ENCODE measurements at regions not wholly inside any gene's neighbourhood (a gene's known extent, or its start where the extent isn't known, plus 50 kb on each side); places are given as distances from the start of the nearest gene placed in this dataset.
"Not testable (repeated sequence)": the region's sequence is repeated elsewhere in the genome, so short reads cannot be mapped to it uniquely, and the experiment has no call there.

GRCh38 chr5:83889971-83890745 is 169.5 kb upstream of the HAPLN1 start:
- DNase-seq = no peak

DNA sequence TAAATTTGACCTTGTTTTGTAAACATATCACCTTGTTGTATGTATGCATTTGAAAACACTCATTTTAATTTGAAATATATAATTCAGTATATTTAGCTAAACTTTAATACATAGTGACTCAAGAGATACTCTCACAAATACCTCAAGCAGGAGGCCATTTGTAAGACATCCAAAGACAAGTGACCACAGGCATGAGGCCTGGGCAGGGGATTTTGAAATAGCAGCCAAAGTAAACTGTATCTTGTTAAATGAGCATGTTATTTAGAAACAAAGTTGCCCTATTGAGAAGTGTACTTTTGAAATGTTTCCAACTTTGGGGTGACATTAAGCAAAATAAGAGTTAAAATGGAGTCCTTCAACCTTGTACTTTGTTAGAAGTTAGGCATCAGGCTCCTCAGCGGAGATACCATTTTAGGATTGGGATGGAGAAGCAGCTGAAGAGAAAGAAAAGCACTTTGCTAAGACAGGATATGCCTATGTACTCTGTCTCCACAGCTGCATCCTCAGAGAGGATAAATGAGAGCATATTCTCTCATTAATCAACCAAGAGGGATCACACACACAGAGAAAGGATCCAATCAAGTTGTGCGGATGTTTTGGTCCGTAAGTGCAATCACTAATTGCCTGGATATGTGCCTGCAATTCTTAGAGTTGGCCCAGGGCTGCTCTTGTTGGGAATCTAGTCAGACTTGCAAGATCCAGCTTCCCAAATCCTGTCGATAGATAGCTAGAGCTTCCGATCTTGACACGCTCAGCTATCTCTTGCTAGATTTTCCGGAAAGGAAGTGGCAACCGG is 157.5 kb upstream of the HAPLN1 start:
- no peak for DNase-seq

DNA sequence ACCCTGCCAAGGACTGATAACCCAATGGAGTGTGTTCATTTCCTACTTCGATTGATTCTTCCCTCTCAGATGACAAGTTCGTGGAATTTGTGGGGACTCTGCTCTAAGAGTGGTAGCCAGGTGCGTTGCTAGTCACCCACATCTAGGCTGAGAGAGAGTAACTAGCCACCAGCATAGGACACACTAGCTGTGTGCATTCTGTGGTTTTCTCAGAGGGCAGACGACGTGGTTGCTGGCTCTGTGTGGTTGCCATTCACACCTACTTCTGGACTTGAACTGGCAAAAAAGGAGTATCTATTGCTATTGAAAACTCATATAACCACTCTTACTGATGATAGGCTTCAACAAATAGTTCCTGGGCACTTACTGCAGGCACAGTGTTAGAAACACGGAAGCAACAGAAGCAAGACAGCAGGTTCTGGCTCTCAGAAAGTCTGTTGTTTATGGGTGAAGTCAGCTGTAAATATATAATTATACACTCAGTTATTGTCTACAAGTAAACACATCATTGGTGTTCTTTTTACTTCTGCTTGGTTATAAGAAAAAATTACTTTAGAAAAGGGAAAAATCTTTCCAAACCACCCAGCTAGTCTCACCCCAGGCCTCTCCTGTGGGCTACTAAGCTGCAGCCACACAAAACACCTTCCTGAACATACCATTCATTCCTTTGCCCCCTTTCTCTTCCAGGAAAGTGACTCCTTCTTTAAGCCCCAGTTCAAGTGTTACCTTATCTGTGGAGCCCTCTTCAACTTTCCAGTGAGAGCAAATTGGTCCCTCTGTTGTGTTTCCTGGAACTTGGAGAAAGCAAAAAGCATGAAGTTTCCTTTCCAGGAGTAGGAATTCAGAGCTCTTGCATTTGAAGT is 151.1 kb upstream of the HAPLN1 start:
- no peak for DNase-seq

- no peak for DNase-seq
Measured at GRCh38 chr5:83866181-83866580, 145.5 kb upstream of the HAPLN1 start.

DNA sequence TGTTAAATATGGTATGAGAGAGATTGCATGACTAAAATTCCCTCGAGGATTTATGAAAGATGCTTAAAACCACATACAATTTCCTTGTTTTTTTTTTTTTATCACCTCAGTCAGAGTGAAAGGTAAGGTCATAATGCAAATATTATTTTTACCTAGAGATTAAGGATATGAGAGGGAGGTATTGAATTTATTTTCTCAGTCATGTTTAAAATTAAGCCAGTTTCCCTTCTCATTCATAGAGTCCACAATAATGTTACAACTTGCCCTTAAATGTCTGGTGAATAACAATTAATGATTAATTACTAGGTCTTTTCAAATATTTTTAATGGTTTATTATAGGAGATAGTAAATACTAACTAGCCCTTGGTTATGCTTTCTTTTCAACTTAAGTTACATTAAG is 144.9 kb upstream of the HAPLN1 start:
- no peak for DNase-seq

GRCh38 chr5:83864652-83865051 is 144.0 kb upstream of the HAPLN1 start:
- DNase-seq = no peak

DNA sequence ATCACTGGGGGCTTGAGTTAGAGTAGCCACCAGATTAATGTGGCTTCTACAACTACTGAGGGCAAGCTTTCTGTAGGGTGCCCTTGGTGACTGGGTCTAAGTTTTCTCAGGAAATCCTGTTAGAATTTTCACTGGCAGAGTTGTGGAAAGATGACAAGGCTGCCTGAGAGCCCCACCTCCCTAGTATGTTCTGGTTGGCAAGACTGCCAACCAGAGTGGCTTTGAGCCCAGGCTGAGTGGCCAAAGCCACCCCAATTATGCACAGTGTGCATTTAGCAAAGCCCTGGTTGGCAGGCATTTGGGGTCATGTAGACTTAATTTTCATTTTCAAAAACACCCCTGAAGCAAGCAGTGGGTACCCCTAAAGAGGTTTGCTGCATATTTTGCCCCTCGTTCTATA is 136.7 kb upstream of the HAPLN1 start:
- DNase-seq = no peak

DNA sequence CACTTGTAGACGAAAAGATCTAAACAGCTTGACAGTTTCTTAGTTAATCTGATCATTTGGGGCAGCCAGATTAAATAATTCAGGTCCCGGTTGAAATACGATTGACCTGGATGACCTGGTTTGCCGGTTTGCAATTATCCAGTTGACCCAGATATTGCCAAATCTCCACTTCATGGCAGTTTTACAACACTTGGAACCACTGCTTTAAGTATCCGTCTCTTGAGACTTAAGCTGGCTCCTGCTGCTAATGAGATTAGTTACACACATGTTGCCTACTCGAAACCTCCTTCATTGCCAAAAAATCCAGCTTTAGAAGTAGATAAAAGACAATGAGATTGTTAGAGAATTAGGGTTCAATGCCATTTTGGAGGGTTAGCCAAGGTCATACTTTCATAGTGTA is 136.2 kb upstream of the HAPLN1 start:
- no peak for DNase-seq

DNA sequence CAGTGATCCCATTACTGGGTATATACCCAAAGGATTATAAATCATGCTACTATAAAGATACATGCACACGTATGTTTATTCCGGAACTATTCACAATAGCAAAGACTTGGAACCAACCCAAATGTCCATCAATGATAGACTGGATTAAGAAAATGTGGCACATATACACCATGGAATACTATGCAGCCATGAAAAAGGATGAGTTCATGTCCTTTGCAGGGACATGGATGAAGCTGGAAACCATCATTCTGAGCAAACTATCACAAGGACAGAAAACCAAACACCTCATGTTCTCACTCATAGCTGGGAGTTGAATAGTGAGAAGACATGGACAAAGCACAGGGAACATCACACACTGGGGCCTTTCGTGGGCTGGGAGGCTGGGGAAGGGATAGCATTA is 129.8 kb upstream of the HAPLN1 start:
- DNase-seq = not testable (repeated sequence)

- DNase-seq = peak; percentile 0
Measured at GRCh38 chr5:83848941-83849340, 128.3 kb upstream of the HAPLN1 start.

DNA sequence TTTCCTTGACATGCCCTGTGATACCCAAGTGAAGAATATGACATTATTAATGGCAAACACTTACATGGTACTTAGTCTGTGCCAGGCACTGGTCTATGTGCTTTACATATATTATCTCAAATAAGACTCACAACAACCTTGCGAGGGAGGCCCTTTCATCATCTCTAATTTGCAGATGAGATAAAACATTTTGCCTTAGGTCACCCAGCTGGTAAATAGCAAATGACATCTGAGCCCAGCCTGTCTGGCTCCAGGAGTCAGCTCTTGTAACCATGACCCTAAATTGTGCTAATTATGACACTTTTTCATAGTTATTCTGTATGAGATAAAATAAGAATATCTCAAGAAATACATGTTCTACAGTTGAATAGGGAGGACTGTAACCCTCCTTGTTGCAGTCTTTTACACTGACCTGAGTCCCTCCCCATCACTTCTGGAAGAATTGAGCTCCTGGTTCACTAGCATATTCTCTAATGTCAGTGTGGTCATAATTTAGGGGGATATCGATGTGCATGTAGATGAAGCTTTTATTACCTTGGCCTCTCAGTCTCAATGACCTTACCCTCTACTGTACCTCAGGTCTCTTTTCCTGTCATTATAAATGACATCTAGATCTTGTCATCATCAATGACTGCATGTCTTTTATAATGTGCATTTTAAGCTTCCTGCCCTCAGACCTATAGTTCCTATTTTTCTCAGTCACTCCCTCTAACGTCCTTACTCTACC is 126.1 kb upstream of the HAPLN1 start:
- DNase-seq = no peak

- no peak for DNase-seq
Measured at GRCh38 chr5:83844449-83845068, 123.9 kb upstream of the HAPLN1 start.

- no peak for DNase-seq
Measured at GRCh38 chr5:83839788-83840187, 119.1 kb upstream of the HAPLN1 start.

- DNase-seq = no peak
Measured at GRCh38 chr5:83839256-83839655, 118.6 kb upstream of the HAPLN1 start.

DNA sequence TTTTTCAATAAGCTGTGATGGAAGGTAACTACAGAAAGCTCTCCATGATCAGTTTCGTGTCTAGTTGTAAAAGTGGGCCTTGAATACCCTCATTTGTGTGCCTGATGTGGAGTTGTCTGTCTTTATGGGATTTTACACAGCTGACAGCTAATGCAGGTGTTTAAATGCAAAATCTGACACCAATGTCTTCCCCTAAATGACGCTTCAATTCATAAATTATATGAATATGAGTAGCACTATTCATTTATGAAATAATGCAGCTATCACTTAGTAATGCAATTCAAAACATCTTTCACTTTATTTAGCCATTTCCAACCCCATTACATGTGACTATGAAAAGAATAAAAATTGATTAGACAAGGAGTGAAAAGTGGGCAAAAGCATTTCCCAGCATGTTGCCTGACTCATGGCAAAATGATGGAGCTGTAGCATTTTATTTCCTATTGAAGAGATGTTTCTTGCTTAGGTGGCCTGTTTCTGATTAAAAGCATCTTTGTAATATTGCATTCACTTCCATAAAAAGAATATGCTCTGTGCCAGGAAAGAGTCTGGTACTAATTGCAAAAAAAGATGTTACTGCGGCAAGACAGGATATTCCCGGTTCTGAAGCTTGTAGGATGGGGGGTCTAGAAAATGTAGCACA is 116.7 kb upstream of the HAPLN1 start:
- no peak for DNase-seq

DNA sequence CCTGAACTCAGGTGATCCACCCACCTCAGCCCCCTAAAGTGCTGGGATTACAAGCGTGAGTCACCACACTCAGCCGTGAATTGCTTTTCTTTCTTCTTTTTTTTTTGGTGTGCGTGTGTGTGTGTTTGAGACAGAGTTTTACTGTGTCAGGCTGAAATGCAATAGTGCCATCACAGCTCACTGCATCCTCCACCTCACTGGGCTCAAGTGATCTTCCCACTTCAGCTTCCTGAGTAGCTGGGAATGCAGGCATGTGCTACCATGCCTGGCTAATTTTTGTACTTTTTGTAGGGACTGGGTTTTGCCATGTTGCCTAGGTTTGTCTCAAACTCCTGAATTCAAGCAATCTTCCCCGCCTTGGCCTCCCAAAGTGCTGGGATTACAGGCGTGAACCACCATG is 113.7 kb upstream of the HAPLN1 start:
- DNase-seq = no peak

GRCh38 chr5:83831834-83832233 is 111.2 kb upstream of the HAPLN1 start:
- DNase-seq = no peak

GRCh38 chr5:83827111-83827557 is 106.5 kb upstream of the HAPLN1 start:
- DNase-seq = no peak

DNA sequence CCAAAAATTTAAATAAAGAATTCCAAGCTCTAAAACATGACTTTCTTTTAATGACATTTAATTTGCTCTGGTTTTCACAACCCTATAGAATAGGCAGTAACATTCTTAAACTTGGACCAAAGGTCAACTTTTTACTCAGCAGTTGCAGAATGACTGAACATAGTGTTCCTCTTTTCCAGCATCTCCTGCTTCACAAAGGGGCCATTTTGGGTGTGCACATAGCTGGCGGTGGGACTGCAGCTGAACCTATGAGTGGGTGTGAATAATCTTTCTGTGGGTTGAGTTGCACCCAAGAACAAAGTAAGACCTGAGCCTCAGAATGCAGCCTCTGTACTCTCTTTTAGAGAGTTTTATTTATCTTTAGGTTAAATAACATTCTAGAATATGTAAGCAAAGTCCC is 96.9 kb upstream of the HAPLN1 start:
- no peak for DNase-seq

GRCh38 chr5:83815661-83816060 is 95.0 kb upstream of the HAPLN1 start:
- DNase-seq = no peak

DNA sequence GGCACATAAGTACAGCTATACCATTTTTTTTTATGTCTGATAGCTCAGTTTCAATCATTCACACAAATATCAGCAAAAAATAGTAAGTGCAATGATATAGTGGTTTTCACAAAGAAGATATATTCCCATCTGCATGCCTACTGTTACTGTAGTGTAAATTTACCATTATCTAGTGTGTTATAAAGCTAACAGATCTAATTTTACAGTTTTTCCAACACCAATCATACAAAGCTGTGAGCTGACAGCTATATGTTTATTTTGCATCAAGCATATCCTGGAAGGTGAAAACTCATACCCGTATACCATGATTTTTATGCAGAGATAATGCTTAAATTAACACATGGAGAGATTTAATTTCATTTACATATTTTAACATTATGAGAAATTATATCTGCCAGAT is 89.9 kb upstream of the HAPLN1 start:
- DNase-seq = no peak

DNA sequence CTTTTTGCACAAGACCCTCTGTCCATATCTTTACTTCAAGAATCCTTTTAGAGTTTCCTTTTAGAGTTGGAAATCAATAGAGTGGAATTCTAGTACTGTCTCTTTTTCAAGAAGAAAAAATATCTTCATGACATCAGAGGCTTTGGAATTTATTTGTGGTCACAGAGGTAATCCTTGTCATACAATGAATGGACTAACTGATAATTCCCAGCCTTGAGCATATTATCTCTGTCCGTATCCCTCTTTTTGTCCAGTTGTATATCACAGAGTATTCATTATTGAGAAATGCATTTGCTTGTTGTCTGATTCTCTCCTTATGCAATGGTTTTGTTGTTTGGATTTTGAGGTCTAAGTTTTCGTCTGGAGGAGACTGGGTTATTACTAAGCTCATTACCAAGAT is 82.0 kb upstream of the HAPLN1 start:
- no peak for DNase-seq

Measured in dermis blood vessel endothelial cell (primary cell).